Suppressor macrophage treated with lipopolysaccharide for 1 hour (primary cell): ENCODE measurements at regions not wholly inside any gene's neighbourhood (a gene's known extent, or its start where the extent isn't known, plus 50 kb on each side); places are given as distances from the start of the nearest gene placed in this dataset.
"Not testable (repeated sequence)": the region's sequence is repeated elsewhere in the genome, so short reads cannot be mapped to it uniquely, and the experiment has no call there.

Experiments
- DNase-seq, 3 donors: peaks; one replicate each; pipeline ENCODE4 v3.0.0-alpha.2; 2020 to 2022

DNA sequence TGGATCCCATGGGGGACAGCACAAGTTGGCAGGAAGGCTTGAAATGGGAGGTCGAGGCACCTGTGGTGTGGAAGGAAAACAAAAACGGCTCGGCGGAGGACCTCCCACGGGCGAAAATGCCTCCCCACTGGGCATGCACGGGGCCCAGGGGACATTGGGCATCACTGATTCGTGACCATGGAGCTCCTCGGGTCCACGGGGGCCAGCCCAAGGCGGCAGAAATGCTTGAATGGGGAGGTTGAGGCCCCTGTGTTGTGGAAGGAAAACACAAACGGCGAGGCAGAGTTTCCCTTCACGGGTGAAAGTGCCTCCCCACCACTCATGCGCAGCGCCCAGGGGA, 376.0 kb downstream of the ALG10 start:
- DNase-seq, result no peak

DNA sequence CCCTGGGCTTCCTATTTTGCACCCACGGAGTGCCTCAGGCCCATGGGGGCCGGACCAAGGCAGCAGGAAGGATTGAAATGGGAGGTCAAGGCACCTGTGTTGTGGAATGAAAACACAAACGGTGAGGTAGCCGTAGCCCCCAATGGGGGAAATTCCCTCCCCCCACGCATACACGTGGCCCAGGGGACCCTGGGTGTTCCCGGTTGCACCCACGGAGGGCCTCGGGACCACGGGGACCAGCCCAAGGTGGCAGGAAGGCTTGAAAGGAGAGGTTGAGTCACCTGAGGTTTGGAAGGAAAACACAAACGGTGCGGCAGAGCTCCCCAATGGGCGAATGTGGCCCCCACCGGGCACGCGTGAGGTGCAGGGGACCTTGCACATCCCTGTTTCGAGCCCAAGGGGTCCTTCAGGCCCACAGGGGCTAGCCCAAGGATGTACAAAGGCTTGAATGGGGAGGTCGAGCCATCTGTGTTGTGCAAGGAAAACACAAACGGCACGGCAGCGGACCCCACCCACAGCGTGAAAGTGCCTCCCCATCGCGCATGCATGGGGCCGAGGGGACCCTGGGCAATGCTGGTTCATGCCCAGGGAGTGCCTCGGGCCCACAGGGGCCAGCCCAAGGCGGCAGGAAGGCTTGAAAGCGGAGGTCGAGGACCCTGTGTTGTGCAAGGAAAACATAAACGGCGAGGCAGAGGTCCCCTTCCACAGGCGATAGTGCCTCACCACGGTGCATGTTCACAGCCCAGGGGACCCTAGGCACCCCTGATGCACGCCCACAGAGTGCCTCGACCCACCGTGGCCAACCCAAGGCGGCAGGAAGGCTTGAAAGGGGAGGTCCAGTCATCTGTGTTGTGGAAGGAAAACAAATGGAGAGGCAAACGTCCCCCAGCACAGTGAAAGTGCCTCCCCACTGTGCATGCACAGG, 376.7 kb downstream of the ALG10 start:
- no peak for DNase-seq

DNA sequence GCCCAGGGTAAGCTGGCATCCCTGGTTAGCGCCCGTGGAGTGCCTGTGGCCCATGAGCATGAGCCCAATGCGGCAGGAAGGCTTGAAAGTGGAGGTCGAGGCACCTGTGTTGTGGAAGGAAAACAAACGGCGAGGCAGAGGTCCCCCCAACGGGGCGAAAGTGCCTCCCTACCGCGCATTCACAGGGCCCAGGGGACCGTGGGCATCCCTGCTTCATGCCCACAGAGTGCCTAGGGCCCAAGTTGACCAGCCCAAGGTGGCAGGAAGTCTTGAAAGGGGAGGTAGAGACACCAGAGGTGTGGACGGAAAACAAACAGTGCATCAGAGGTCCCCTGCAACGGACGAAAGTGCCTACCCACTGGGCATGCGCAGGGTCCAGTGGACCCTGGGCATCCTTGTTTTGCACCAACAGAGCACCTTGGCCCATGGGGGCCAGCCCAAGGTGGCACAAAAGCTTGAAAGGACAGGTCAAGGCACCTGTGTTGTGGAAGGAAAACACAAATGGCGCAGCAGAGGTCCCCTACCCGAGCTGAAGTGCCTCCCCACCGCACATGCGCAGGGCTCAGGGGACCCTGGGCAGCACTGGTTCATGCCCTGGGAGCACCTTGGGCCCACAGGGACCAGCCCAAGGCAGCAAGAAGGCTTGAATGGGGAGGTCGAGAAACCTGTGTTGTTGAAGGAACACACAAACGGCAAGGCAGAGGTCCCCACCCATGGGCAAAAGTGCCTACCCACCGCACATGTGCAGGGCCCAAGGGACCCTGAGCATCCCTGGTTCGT, 377.5 kb downstream of the ALG10 start:
- DNase-seq, result no peak

DNA sequence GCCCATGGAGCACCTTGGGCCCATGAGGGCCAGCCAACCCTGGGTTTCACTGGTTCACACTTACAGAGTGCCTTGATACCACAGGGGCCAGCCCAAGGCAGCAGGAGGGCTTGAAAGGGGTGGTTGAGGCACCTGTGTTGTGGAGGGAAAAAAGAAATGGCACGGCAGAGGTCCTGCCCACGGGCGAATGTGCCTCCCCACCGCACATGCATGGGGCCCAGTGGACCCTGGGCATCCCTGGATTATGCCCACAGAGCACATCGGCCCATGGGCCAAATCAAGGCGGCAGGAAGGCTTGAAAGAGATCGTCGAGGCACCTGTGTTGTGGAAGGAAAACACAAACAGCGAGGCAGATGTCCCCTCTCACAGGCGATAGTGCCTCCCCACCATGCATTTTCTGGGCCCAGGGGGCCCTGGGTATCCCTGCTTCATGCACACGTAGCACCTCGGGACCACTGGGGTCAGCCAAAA, 378.1 kb downstream of the ALG10 start:
- DNase-seq, result no peak

DNA sequence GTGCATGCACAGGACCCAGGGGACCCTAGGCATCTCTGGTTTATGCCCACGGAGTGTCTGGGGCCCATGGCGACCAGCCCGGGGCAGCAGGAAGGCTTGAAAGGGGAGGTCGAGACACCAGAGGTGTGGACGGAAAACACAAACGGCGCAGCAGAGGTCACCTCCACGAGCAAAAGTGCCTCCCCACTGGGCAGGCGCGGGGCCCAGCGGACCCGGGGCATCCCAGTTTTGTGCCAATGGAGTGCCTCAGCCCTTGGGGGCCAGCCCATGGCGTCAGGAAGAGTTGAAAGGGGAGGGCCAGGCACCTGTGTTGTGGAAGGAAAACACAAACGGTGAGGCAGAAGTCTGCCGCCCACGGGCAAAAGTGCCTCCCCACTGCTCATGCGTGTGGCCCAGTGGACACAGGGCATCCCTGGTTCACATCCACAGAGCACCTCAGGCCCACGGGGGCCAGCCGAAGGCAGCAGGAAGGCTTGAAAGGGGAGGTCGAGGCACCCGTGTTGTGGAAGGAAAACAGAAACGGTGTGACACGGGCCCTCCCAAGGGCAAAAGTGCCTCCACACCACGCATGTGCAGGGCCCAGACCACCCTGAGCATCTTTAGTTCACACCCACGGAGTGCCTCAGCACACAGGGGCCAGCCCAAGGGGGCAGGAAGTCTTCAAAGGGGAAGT, 378.8 kb downstream of the ALG10 start:
- no peak for DNase-seq

DNA sequence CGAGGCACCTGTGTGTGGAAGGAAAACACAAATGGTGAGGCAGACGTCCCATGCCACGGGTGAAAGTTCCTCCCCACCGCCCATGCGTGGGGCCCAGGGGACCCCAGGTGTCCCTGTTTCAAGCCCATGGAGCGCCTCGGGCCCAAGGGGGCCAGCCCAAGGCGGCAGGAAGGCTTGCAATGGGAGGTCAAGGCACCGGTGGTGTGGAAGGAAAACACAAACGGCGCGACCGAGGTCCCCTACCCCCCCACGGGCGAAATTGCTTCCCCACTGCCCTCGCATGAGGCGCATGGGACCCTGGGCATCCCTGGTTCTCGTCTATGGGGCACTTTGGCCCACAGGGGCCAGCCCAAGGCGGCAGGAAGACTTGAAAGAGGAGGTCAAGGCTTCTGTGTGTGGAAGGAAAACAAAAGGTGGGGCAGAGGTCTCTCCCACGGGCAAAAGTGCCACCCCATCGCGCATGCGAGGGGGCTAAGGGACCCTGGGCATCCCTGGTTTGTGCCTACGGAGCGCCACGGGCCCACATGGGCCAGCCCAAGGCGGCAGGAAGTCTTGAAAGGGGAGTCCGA, 379.4 kb downstream of the ALG10 start:
- no peak for DNase-seq

DNA sequence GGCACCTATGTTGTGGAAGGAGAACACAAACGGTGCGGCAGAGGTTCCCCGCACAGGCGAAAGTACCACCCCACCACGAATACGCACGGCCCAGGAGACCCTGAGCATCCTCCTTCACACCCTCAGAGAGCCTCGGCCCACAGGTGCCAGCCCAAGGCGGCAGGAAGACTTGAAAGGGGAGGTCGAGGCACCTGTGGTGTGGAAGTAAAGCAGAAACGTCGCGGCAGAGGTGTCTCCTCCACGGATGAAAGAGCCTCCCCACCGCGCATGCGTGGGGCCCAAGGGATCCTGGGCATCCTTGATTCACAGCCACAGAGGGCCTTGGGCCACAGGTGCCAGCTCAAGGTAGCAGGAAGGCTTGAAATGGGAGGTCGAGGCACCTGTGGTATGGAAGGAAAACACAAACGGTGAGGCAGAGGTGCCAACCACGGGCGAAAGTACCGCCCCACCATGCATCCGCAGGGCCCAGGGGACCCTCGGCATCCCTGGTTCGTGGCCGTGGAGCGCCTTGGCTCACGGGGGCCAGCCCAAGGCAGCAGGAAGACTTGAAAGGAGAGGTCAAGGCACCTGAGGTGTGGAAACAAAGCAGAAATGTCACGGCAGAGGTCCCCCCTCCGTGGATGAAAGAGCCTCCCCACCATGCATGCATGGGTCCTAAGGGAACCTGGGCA, 380.1 kb downstream of the ALG10 start:
- DNase-seq, result no peak

DNA sequence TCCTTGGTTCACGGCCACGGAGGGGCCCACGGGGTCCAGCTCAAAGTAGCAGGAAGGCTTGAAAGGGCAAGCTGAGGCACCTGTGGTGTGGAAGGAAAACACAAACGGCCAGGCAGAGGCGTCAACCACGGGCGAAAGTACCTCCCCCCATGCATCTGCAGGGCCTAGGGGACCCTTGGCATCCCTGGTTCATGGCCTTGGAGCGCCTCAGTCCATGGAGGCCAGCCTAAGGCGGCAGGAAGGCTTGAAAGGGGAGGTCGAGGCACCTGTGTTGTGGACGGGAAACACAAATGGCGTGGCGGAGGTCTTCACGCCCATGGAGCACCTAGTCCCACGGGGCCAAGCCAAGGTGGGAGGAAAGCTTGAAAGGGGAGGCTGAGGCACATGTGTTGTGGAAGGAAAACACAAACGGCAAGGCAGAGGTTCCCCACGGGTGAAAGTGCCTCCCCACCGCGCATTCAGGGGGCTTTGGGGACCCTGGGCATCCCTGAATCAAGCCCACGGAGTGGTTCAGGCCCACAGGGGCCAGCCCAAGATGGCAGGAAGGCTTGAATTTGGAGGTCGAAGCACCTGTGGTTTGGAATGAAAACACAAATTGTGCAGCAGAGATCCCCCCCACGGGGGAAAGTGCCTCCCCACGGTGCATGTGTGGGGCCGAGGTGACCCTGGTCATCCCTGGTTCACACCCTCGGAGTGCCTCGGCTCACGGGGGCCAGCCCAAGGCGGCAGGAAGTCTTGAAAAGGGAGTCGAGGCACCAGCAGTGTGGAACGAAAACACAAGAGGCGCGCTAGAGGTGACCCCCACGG, 380.8 kb downstream of the ALG10 start:
- no peak for DNase-seq

DNA sequence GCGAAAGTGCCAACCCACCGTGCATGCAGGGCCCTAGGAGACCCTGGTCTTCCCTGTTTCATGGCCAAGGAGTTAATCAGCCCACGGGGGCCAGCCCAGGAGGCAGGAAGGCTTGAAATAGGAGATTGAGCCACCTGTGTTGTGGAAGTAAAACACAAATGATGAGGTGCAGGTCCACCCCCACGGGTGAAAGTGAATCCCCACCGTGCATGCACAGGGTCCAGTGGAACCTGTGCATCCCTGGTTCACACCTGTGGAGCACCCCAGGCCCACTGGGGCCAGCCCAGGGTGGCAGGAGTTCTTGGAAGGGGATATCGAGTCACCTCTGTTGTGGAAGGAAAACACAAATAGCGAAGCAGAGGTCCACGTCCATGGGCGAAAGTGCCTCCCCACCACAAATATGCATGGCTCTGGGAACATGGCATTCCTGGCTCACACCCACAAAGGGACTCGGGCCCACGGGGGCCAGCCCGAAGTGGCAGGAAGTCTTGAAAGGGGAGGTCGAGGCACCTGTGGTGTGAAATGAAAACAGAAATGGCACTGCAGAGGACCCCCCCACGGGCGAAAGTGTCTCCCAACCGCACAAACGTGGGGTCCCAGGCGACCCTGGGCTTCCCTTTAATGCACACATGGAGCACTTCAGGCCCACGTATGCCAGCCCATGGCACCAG, 381.5 kb downstream of the ALG10 start:
- no peak for DNase-seq

DNA sequence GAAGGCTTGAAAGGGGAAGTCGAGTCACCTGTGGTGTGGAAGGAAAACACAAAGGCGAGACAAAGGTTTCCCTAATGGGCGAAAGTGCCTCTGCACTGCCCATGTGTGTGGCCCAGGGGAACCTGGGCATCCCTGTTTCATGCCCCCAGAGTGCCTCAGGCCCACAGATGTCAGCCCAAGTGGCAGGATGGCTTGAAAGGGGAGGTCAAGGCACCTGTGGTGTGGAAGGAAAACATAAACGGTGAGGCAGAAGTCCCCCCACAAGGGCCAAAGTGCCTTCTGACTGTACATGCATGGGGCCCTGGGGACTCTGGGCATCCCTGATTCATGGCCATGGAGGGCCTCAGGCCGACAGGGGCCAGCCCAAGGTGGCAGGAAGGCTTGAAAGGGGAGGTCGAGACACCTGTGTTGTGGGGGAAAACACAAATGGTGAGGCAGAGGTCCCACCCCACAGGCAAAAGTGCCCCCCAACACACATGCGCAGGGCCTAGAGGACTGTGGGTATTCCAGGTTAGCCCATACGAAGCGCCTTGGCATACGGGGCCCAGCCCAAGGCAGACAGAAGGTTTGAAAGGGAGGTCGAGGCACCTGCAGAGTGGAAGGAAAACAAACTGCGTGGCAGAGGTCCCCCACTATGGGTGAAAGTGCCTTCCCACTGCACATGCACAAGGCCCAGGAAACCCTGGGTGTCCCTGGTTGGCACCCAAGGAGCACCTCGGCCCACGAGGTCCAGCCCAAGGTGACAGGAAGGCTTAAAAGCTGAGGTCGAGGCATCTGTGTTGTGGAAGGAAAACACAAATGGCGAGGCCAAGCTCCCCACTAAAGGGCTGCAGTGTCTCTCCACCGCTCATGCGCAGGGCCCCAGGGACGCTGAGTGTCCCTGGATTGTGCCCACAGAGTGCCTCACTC, 382.3 kb downstream of the ALG10 start:
- no peak for DNase-seq

DNA sequence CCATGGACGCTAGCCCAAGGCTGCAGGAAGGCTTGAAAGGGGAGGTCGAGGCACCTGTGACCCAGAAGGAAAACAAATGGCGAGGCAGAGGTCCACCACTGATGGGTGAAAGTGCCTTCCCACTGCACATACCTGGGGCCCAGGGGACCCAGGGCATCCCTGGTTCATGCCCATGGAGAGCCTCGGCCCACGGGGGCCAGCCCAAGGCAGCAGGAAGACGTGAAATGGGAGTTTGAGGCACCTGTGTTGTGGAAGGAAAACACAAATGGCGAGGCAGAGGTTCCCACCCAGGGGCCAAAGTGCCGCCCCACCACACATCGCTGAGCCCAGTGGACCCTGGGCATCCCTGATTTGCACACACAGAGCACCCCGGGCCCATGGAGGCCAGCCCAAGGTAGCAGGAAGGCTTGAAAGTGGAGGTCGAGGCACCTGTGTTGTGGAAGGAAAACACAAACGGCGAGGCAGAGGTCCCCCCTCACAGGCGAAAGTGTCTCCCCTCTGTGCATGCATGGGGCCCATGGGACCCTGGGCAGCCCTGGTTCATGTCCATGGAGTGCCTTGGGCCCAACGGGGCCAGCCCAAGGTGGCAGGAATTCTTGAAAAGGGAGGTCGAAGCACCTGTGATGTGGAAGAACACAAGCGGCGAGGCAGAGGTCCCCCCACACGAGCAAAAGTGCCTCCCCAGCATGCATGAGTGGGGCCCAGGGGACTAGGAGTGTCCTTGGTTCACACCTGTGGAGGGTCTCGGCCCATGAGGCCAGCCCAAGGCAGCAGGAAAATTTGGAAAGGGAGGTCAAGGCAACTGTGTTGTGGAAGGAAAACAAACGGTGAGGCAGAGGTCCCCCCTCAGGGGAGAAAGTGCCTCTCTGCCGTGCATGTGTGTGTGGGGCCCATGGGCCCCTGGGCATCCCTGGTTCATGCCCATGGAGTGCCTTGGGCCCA, 383.3 kb downstream of the ALG10 start:
- DNase-seq, result no peak

DNA sequence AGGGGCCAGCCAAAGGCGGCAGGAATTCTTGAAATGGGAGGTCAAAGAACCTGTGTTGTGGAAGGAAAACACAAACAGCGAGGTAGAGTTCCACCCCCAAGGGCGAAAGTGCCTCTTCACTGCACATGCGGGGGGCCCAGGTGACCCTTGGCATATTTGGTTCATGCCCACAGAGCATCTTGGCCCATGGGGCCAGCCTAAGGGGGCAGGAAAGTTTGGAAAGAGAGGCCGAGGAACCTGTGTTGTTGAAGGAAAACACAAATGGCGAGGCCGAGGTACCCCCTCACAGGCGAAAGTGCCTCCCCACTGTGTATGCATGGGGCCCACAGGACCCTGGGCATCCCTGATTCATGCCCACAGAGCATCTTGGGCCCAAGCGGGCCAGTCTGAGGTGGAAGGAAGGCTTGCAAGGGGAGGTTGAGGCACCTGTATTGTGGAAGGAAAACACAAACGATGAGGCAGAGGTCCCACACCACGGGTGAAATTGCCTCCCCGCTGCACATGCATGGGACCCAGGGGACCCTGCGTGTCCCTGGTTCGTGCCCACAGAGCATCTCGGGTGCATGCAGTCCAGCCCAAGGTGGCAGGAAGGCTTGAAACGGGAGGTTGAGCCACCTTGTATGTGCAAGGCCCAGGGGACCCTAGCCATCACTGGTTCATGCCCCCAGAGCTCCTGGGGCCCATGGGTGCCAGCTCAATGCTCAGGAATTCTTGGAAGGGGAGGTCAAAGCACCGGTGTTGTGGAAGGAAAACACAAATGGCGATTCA, 384.1 kb downstream of the ALG10 start:
- DNase-seq, result no peak

DNA sequence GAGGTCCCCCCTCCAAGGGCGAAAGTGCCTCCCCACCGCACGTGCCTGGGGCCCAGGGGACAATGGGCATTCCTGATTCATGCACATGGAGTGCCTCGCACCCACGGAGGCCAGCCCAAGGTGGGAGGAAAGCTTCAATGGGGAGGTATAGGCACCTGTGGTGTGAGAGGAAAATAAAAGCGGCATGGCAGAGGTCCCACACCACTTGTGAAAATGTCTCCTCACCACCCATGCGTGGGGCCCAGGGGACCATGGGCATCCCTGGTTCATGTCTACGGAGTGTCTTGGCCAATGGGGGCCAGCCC, 384.7 kb downstream of the ALG10 start:
- DNase-seq, result no peak

DNA sequence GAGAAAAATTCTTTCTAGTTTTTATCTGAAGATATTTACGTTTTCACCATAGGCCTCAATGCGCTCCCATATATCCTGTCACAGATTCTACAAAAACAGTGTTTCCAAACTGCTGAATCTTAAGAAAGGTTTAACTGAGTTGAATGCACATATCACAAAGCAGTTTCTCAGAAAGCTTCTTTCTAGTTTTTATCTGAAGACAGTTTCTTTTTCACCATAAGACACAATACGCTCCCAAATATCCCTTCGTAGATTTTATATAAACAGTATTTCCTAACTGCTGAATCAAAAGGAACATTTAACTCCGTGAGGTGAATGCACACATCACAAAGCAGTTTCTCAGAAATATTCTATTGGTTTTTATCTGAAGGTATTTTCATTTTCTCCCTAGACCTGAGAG, 385.5 kb downstream of the ALG10 start:
- DNase-seq, result no peak

DNA sequence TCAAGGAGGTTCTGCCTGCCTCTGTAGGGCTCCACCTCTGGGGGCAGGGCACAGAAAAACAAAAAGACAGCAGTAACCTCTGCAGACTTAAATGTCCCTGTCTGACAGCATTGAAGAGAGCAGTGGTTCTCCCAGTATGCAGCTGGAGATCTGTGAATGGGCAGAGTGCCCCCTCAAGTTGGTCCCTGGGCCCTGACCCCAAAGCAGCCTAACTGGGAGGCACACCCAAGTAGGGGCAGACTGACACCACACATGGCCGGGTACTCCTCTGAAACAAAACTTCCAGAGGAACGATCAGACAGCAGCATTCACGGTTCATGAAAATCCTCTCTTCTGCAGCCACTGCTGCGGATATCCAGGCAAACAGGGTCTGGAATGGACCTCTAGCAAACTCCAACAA, 409.2 kb downstream of the ALG10 start:
- DNase-seq, result not testable (repeated sequence)
